H1 (cell line): ENCODE measurements at regions not wholly inside any gene's neighbourhood (a gene's known extent, or its start where the extent isn't known, plus 50 kb on each side); places are given as distances from the start of the nearest gene placed in this dataset.

Experiments
- CTCF ChIA-PET: fragments of 300-600 bp; sonication (Branson Sonifier 250); formaldehyde crosslinking; loops from one replicate; lab custom pipeline; 2021; ENCODE audit not compliant: partially characterized antibody; lab: Charles Lee
- POLR2A ChIA-PET: fragments of 300-600 bp; sonication (Branson Sonifier 250); formaldehyde crosslinking; loops from one replicate; lab custom pipeline; 2021; ENCODE audit warnings: inconsistent platforms; ENCODE audit not compliant: partially characterized antibody; lab: Charles Lee
- DNase-seq, 2 experiments: peaks; one replicate each; pipeline versions ENCODE4 v3.0.0 to v3.0.0-alpha.2; 2010 to 2022; ENCODE audit warnings: low spot score in 2 of 2, low read depth in 1 of 2, mixed read lengths in 1 of 2
- FAIRE-seq: peaks from 2 replicates; lab custom pipeline; 2011; peaks lifted over from hg19 to GRCh38; lab: Jason Lieb, UNC
- H2AFZ ChIP-seq: 2 replicates; pipeline ENCODE4 v1.8.1; 2012; ENCODE audit warnings: low read length, inconsistent platforms
- H2AK5ac ChIP-seq: 2 replicates; pipeline ENCODE4 v1.6.1; 2013; ENCODE audit warnings: low read depth, low read length
- H2BK120ac ChIP-seq: replicated peaks from 2 replicates; pipeline ENCODE3; 2013; ENCODE audit warnings: low read depth, low read length, inconsistent platforms
- H2BK12ac ChIP-seq: 2 replicates; pipeline ENCODE4 v1.6.1; 2013; ENCODE audit warnings: low read depth, low read length
- H2BK15ac ChIP-seq: 2 replicates; pipeline ENCODE4 v1.6.1; 2013; ENCODE audit warnings: low read length
- H2BK20ac ChIP-seq: 2 replicates; pipeline ENCODE4 v1.6.1; 2013; ENCODE audit warnings: low read length
- H2BK5ac ChIP-seq: 2 replicates; pipeline ENCODE4 v1.6.1; 2013; ENCODE audit warnings: low read depth, low read length
- H3K14ac ChIP-seq: 2 replicates; pipeline ENCODE4 v1.6.1; 2013; ENCODE audit warnings: inconsistent platforms; ENCODE audit not compliant: insufficient read length
- H3K18ac ChIP-seq: 2 replicates; pipeline ENCODE4 v1.6.1; 2013; ENCODE audit warnings: low read length; ENCODE audit errors: extremely low read depth
- H3K23ac ChIP-seq: 2 replicates; pipeline ENCODE4 v1.6.1; 2013; ENCODE audit warnings: inconsistent platforms; ENCODE audit not compliant: insufficient read length
- H3K23me2 ChIP-seq: 2 replicates; pipeline ENCODE4 v1.6.1; 2013; ENCODE audit warnings: low read depth, low read length
- H3K27ac ChIP-seq: 2 replicates; pipeline ENCODE4 v1.6.1; 2011; ENCODE audit warnings: low read depth, low read length, inconsistent platforms
- H3K27me3 ChIP-seq, 4 experiments: replicated peaks in 1 of 4; 1 replicate in 1 of 4; 2 replicates in 3 of 4; pipeline versions ENCODE4 v1.6.1 to v1.8.1; 2011 to 2013; ENCODE audit warnings: low read length in 3 of 4, mild to moderate bottlenecking in 3 of 4, inconsistent platforms in 2 of 4, mixed read lengths in 2 of 4, moderate library complexity in 1 of 4; ENCODE audit not compliant: control insufficient read depth in 3 of 4, insufficient read depth in 3 of 4; ENCODE audit errors: extremely low read depth in 1 of 4
- H3K36me3 ChIP-seq, 4 experiments: 2 replicates each; pipeline versions ENCODE4 v1.6.1 to v1.8.1; 2011 to 2013; ENCODE audit warnings: mild to moderate bottlenecking in 4 of 4, low read length in 3 of 4, moderate library complexity in 2 of 4, control low read depth in 1 of 4, inconsistent platforms in 1 of 4; ENCODE audit not compliant: insufficient read depth in 4 of 4, control insufficient read depth in 2 of 4
- H3K4ac ChIP-seq: replicated peaks from 2 replicates; pipeline ENCODE3; 2013; ENCODE audit warnings: low read length, low read depth, mixed read lengths, inconsistent platforms; ENCODE audit not compliant: insufficient read length
- H3K4me1 ChIP-seq, 4 experiments: replicated peaks in 1 of 4; 1 replicate in 1 of 4; 2 replicates in 3 of 4; pipeline versions ENCODE4 v1.6.1 to v1.8.1; 2011 to 2013; ENCODE audit warnings: low read length in 3 of 4, inconsistent platforms in 2 of 4, mixed read lengths in 1 of 4; ENCODE audit not compliant: insufficient read depth in 4 of 4, control insufficient read depth in 3 of 4
- H3K4me2 ChIP-seq, 2 experiments: 2 replicates each; pipeline versions ENCODE4 v1.6.1 to v1.8.1; 2011 to 2013; ENCODE audit warnings: low read depth in 2 of 2, low read length in 2 of 2, control low read depth in 1 of 2, inconsistent platforms in 1 of 2, mild to moderate bottlenecking in 1 of 2; ENCODE audit not compliant: insufficient read depth in 1 of 2
- H3K4me3 ChIP-seq, 4 experiments: fragments of 200-600, 300-600 bp in 1 of 4; sonication (generic), shearing (Covaris generic), sonication (Bioruptor Twin) in 1 of 4; 2 replicates each; pipeline versions ENCODE4 v1.5.1 to v1.8.1; 2011 to 2016; ENCODE audit warnings: low read length in 4 of 4, low read depth in 3 of 4, control low read depth in 2 of 4, inconsistent platforms in 2 of 4, mild to moderate bottlenecking in 2 of 4, mixed read lengths in 1 of 4, moderate library complexity in 1 of 4; ENCODE audit not compliant: insufficient read depth in 2 of 4; ENCODE audit errors: extremely low read depth in 1 of 4
- H3K56ac ChIP-seq: replicated peaks from 2 replicates; pipeline ENCODE3; 2013; ENCODE audit warnings: low read depth, mild to moderate bottlenecking, mixed read lengths, low read length, inconsistent platforms; ENCODE audit not compliant: insufficient read length
- H3K79me1 ChIP-seq: 2 replicates; pipeline ENCODE4 v1.6.1; 2013; ENCODE audit warnings: low read depth, low read length, control low read depth
- H3K79me2 ChIP-seq, 2 experiments: 2 replicates each; pipeline versions ENCODE4 v1.6.1 to v1.8.1; 2012 to 2013; ENCODE audit warnings: low read length in 2 of 2, mild to moderate bottlenecking in 2 of 2, inconsistent platforms in 1 of 2; ENCODE audit not compliant: insufficient read depth in 2 of 2, control insufficient read depth in 1 of 2
- H3K9ac ChIP-seq, 4 experiments: replicated peaks in 1 of 4; 1 replicate in 1 of 4; 2 replicates in 3 of 4; pipeline versions ENCODE4 v1.6.1 to v1.8.1; 2011 to 2013; ENCODE audit warnings: low read depth in 3 of 4, low read length in 3 of 4, control low read depth in 2 of 4, mild to moderate bottlenecking in 2 of 4, moderate library complexity in 2 of 4, inconsistent platforms in 1 of 4; ENCODE audit errors: extremely low read depth in 1 of 4
- H3K9me3 ChIP-seq, 2 experiments: 2 replicates each; pipeline versions ENCODE4 v1.6.1 to v1.8.1; 2012 to 2013; ENCODE audit warnings: mild to moderate bottlenecking in 2 of 2, moderate library complexity in 2 of 2, control low read depth in 1 of 2, inconsistent platforms in 1 of 2, low read depth in 1 of 2, low read length in 1 of 2, mixed read lengths in 1 of 2; ENCODE audit not compliant: insufficient read depth in 2 of 2
- H4K20me1 ChIP-seq, 2 experiments: replicated peaks in 1 of 2; 2 replicates each; pipeline versions ENCODE3 to v1.8.1; 2011 to 2013; ENCODE audit warnings: inconsistent platforms in 2 of 2, low read length in 2 of 2, mild to moderate bottlenecking in 1 of 2; ENCODE audit not compliant: insufficient read depth in 2 of 2, control insufficient read depth in 1 of 2
- H4K5ac ChIP-seq: 2 replicates; pipeline ENCODE4 v1.6.1; 2013; ENCODE audit warnings: low read length, low read depth, mixed read lengths, inconsistent platforms; ENCODE audit not compliant: insufficient read length
- H4K8ac ChIP-seq: 2 replicates; pipeline ENCODE4 v1.8.0; 2013; ENCODE audit warnings: mild to moderate bottlenecking, moderate library complexity, low read length, inconsistent platforms; ENCODE audit not compliant: insufficient read depth; ENCODE audit errors: extremely low read depth
- H4K91ac ChIP-seq: replicated peaks from 2 replicates; pipeline ENCODE3; 2013; ENCODE audit warnings: low read length, mixed read lengths, inconsistent platforms; ENCODE audit not compliant: insufficient read length
- BACH1 ChIP-seq: IDR thresholded peaks from 2 replicates; pipeline ENCODE4 v1.6.1; 2012; ENCODE audit warnings: low read length, improper control_type of control experiment
- FOSL1 ChIP-seq: IDR thresholded peaks from 2 replicates; pipeline ENCODE4 v1.6.1; 2011; ENCODE audit warnings: mild to moderate bottlenecking, low read depth, low read length, moderate library complexity; ENCODE audit not compliant: insufficient read depth
- KDM1A ChIP-seq: fragments of 200-600, 300-600 bp; sonication (generic); IDR thresholded peaks from 2 replicates; pipeline ENCODE4 v1.7.1; 2016; ENCODE audit warnings: mild to moderate bottlenecking, low read length, borderline replicate concordance
- NANOG ChIP-seq: IDR thresholded peaks from 2 replicates; pipeline ENCODE4 v1.6.1; 2011; ENCODE audit warnings: low read length, low read depth, mild to moderate bottlenecking, inconsistent platforms; ENCODE audit not compliant: insufficient read depth, poor library complexity, severe bottlenecking
- SIRT6 ChIP-seq: IDR thresholded peaks from one replicate; pipeline ENCODE4 v1.7.1; 2012; ENCODE audit warnings: low read length, inconsistent platforms
- WGBS, 2 experiments: shearing (Covaris generic) in 1 of 2; methylation state at CpG; one replicate each; pipeline versions ENCODE4 v1.1.6 to v1.1.7; 2013 to 2015; ENCODE audit warnings: low lambda C conversion rate in 2 of 2, mixed read lengths in 2 of 2, inconsistent platforms in 1 of 2, low coverage in 1 of 2, missing lambda C conversion rate in 1 of 2; ENCODE audit not compliant: insufficient replicate concordance in 2 of 2, insufficient coverage in 1 of 2, insufficient read length in 1 of 2; ENCODE audit errors: extremely low coverage in 1 of 2, missing lambda C conversion rate in 1 of 2; 5-methylcytosine and 5-hydroxymethylcytosine counted together
- TF ChIP-seq, protein P1 (sequence below): IDR thresholded peaks from 2 replicates; pipeline ENCODE4 v1.6.1; 2011; ENCODE audit warnings: low read depth, mild to moderate bottlenecking, low read length; ENCODE audit not compliant: insufficient read depth

- Histone ChIP-seq H3K23ac (no peak overlapping the region), H3K4ac (no peak overlapping the region), H3K4me1 (peaks cover 0 to 8% (median 4%) of the 10 kb centered on the region in 4 experiments; a peak in 4 of 7 replicates), H2BK5ac (no peak overlapping the region; the same call in 1 of the 2 replicates), H2BK20ac (peak overlapping the region; percentile 88; the same call in 1 of the 2 replicates), H2BK15ac (0 out of 2 replicates have a peak overlapping the region, but pooled peaks have one; percentile 46), H3K18ac (no peak overlapping the region), H3K23me2 (no peaks in the 10 kb centered on the region), H3K14ac (no peak overlapping the region), H2AK5ac (no peak overlapping the region), H3K4me2 (no peak overlapping the region), H3K4me3 (no peak overlapping the region), H2AFZ (no peak overlapping the region), H4K8ac (no peak overlapping the region), H2BK12ac (no peak overlapping the region), H4K20me1 (no peaks in the 10 kb centered on the region), H3K79me2 (no peaks in the 10 kb centered on the region), H3K36me3 (no peaks in the 10 kb centered on the region), H3K27me3 (no peaks in the 10 kb centered on the region), H3K27ac (no peak overlapping the region), H4K5ac (no peak overlapping the region), H3K79me1 (no peaks in the 10 kb centered on the region), H3K9ac (no peak overlapping the region; a peak in 1 of 7 replicates), H2BK120ac (no peak overlapping the region), H3K56ac (no peak overlapping the region), H3K9me3 (no peaks in the 10 kb centered on the region), H4K91ac (peak overlapping the region; percentile 79)
- no peak for DNase-seq
- WGBS, 2 experiments, result 44% methylated on average over 11 of the region's 11 CpGs; no CpG with 5 or more reads in 1 of the 2 experiments
- FAIRE-seq, result peak; percentile 87
- CTCF ChIA-PET, result interaction anchor here (0.6 to 1.5 kb wide), 11 partner anchors 18 to 1764 kb away, joined by 3 to 6 read pairs (median 3); no protein-coding TSS in a partner anchor
- POLR2A ChIA-PET, result no interaction called here
- TF ChIP-seq FOSL1, result no peak
- TF ChIP-seq BACH1, result no peak
- TF ChIP-seq KDM1A, result no peak
- TF ChIP-seq NANOG, result no peak
- TF ChIP-seq SIRT6, result no peak
- TF ChIP-seq, protein P1, sequence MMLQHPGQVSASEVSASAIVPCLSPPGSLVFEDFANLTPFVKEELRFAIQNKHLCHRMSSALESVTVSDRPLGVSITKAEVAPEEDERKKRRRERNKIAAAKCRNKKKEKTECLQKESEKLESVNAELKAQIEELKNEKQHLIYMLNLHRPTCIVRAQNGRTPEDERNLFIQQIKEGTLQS, result no peak
These were observed 569.6 kb upstream of the GJE1 start for GRCh38 chr6:141562851-141563763.
